ENCODE measurements at regions not wholly inside any gene's neighbourhood (a gene's known extent, or its start where the extent isn't known, plus 50 kb on each side); places are given as distances from the start of the nearest gene placed in this dataset.

GRCh38 chr6:113598786-113599185 is 258.4 kb upstream of the MARCKS start:
- Histone ChIP-seq H3K27me3 (no peaks in the 10 kb centered on the region), H3K36me3 (no peaks in the 10 kb centered on the region), H3K9me3 (no peaks in the 10 kb centered on the region), H3K27ac (no peak overlapping the region), H3K4me1 (peaks cover 8% of the 10 kb centered on the region), H3K4me3 (no peak overlapping the region), H3K9ac (ENCODE audit: low read depth in 2 of 2, low read length in 2 of 2) (no peak overlapping the region)
- DNase-seq: no peak
- no peak for TF ChIP-seq CTCF (IDR thresholded peaks at IDR 0.05)
- intact Hi-C loops (cut with DNase I): no loop called here

- no peak overlapping the region for H3K4me3 ChIP-seq
- H3K36me3 ChIP-seq: no peaks in the 10 kb centered on the region
- H3K9me3 ChIP-seq: no peaks in the 10 kb centered on the region
- H3K9ac ChIP-seq (ENCODE audit: low read depth in 2 of 2, low read length in 2 of 2): no peak overlapping the region
- H3K27me3 ChIP-seq: no peaks in the 10 kb centered on the region
- TF ChIP-seq CTCF (IDR thresholded peaks at IDR 0.05): no peak
- peaks cover 8% of the 10 kb centered on the region for H3K4me1 ChIP-seq
- intact Hi-C loops (cut with DNase I): no loop called here
- no peak overlapping the region for H3K27ac ChIP-seq
- no peak for DNase-seq
Measured at GRCh38 chr6:113599444-113599843, 257.7 kb upstream of the MARCKS start.

GRCh38 chr6:113600551-113601339 is 256.4 kb upstream of the MARCKS start:
- Histone ChIP-seq H3K4me3 (no peak overlapping the region), H3K27me3 (no peaks in the 10 kb centered on the region), H3K9me3 (no peaks in the 10 kb centered on the region), H3K36me3 (no peaks in the 10 kb centered on the region), H3K9ac (ENCODE audit: low read depth in 2 of 2, low read length in 2 of 2) (no peak overlapping the region), H3K27ac (no peak overlapping the region), H3K4me1 (peaks cover 8% of the 10 kb centered on the region)
- TF ChIP-seq CTCF (IDR thresholded peaks at IDR 0.05): no peak
- intact Hi-C loops (cut with DNase I): no loop called here
- DNase-seq: no peak

- TF ChIP-seq CTCF (IDR thresholded peaks at IDR 0.05): no peak
- Histone ChIP-seq H3K27ac (no peak overlapping the region), H3K27me3 (no peaks in the 10 kb centered on the region), H3K36me3 (no peaks in the 10 kb centered on the region), H3K9me3 (no peaks in the 10 kb centered on the region), H3K4me3 (no peak overlapping the region), H3K4me1 (no peaks in the 10 kb centered on the region), H3K9ac (ENCODE audit: low read depth in 2 of 2, low read length in 2 of 2) (no peak overlapping the region)
- intact Hi-C loops (cut with DNase I): no loop called here
- DNase-seq: no peak
Measured at GRCh38 chr6:113607821-113608545, 249.2 kb upstream of the MARCKS start.

GRCh38 chr6:113610377-113610988 is 246.7 kb upstream of the MARCKS start:
- no peak overlapping the region for H3K9ac ChIP-seq (ENCODE audit: low read depth in 2 of 2, low read length in 2 of 2)
- no peaks in the 10 kb centered on the region for H3K4me1 ChIP-seq
- no peaks in the 10 kb centered on the region for H3K27me3 ChIP-seq
- no peak overlapping the region for H3K4me3 ChIP-seq
- H3K9me3 ChIP-seq: no peaks in the 10 kb centered on the region
- no peak for TF ChIP-seq CTCF (IDR thresholded peaks at IDR 0.05)
- no peaks in the 10 kb centered on the region for H3K36me3 ChIP-seq
- no peak for DNase-seq
- no peak overlapping the region for H3K27ac ChIP-seq
- intact Hi-C loops (cut with DNase I): no loop called here
